Colonic mucosa (tissue), 4 donors: ENCODE measurements at regions not wholly inside any gene's neighbourhood (a gene's known extent, or its start where the extent isn't known, plus 50 kb on each side); places are given as distances from the start of the nearest gene placed in this dataset.

Source experiments
- DNase-seq: peaks from one replicate; pipeline ENCODE4 v3.0.0-alpha.2; 2020
- H3K27ac ChIP-seq: fragments of 200-600 bp; one replicate; pipeline ENCODE4 v1.8.0; 2021
- H3K27me3 ChIP-seq: fragments of 200-600 bp; one replicate; pipeline ENCODE4 v1.8.0; 2021
- H3K36me3 ChIP-seq: fragments of 200-600 bp; one replicate; pipeline ENCODE4 v1.8.0; 2021
- H3K4me1 ChIP-seq: fragments of 200-600 bp; one replicate; pipeline ENCODE4 v1.8.0; 2021; ENCODE audit warnings: mild to moderate bottlenecking
- H3K4me3 ChIP-seq: fragments of 200-600 bp; one replicate; pipeline ENCODE4 v1.8.0; 2021
- H3K9ac ChIP-seq, 2 donors: one replicate each; pipeline ENCODE4 v1.7.0; 2013; ENCODE audit warnings: control low read depth in 2 of 2, low read depth in 2 of 2, low read length in 2 of 2
- H3K9me3 ChIP-seq: fragments of 200-600 bp; one replicate; pipeline ENCODE4 v1.8.0; 2021
- CTCF ChIP-seq: fragments of 200-600 bp; IDR thresholded peaks from one replicate; pipeline ENCODE4 v1.8.0; 2022; ENCODE audit warnings: antibody characterized with exemption, mild to moderate bottlenecking
- intact Hi-C: fragments of 100-400 bp; cut with DNase I; formaldehyde crosslinking; loops from one replicate; pipeline ENCODE4 v1.14.1; 2022
- donor health status: healthy.
- donor health status: DM: no; HTN: no; CAD: no.
- donor health status: DM: no; HTN: no; CAD: no.

GRCh38 chr5:17846496-17846895, 212.2 kb downstream of the TAF11L14 start:
- no peak for TF ChIP-seq CTCF
- no peaks in the 10 kb centered on the region for H3K9me3 ChIP-seq

GRCh38 chr5:17847286-17847685, 213.0 kb downstream of the TAF11L14 start:
- Histone ChIP-seq H3K27me3 (no peaks in the 10 kb centered on the region), H3K36me3 (no peaks in the 10 kb centered on the region), H3K9me3 (no peaks in the 10 kb centered on the region), H3K9ac (no peak overlapping the region), H3K4me1 (no peaks in the 10 kb centered on the region), H3K27ac (no peak overlapping the region), H3K4me3 (no peak overlapping the region)
- intact Hi-C loops = no loop called here
- DNase-seq = no peak
- no peak for TF ChIP-seq CTCF

More at GRCh38 chr5:17846496-17846895, 212.2 kb downstream of the TAF11L14 start:
- Histone ChIP-seq H3K4me1 (no peaks in the 10 kb centered on the region), H3K36me3 (no peaks in the 10 kb centered on the region), H3K27ac (no peak overlapping the region), H3K9ac (no peak overlapping the region), H3K27me3 (no peaks in the 10 kb centered on the region), H3K4me3 (no peak overlapping the region)
- DNase-seq = no peak
- intact Hi-C loops = no loop called here

DNA sequence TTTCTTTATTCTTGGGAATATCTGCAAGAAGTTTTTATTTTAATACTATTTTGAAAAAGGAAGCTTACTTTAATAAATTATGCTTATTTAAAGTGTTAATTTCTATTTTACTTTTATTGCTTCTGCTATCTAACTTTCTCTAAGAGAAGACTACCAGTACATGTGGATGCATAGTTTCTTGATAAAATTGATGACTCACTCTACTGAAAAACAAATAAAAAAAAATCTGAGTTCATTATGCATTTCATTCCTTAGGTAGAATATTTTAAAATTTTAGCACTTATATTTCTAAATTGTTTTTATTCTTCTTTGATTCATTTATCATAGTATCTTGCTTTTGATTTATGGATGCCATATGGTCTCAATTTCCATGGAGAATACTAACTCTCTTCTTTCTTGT, 217.9 kb downstream of the TAF11L14 start:
- no peak for DNase-seq
- Histone ChIP-seq H3K36me3 (no peaks in the 10 kb centered on the region), H3K27me3 (no peaks in the 10 kb centered on the region), H3K27ac (no peak overlapping the region), H3K4me3 (no peak overlapping the region), H3K9ac (no peak overlapping the region), H3K4me1 (no peaks in the 10 kb centered on the region), H3K9me3 (no peaks in the 10 kb centered on the region)
- intact Hi-C loops = no loop called here
- TF ChIP-seq CTCF = no peak

- H3K4me3 ChIP-seq = no peak overlapping the region
- no peak overlapping the region for H3K9ac ChIP-seq
- H3K4me1 ChIP-seq = no peaks in the 10 kb centered on the region
- H3K27me3 ChIP-seq = no peaks in the 10 kb centered on the region
- no peaks in the 10 kb centered on the region for H3K9me3 ChIP-seq
- intact Hi-C loops = no loop called here
- no peak for TF ChIP-seq CTCF
- H3K27ac ChIP-seq = no peak overlapping the region
- no peaks in the 10 kb centered on the region for H3K36me3 ChIP-seq
- DNase-seq = no peak
These were observed 218.5 kb downstream of the TAF11L14 start for GRCh38 chr5:17852740-17853139.

GRCh38 chr5:17854901-17855300, 220.6 kb downstream of the TAF11L14 start:
- Histone ChIP-seq H3K36me3 (no peaks in the 10 kb centered on the region), H3K9me3 (no peaks in the 10 kb centered on the region), H3K27me3 (no peaks in the 10 kb centered on the region), H3K4me3 (no peak overlapping the region), H3K27ac (no peak overlapping the region), H3K9ac (no peak overlapping the region), H3K4me1 (no peaks in the 10 kb centered on the region)
- TF ChIP-seq CTCF = no peak
- intact Hi-C loops = no loop called here
- no peak for DNase-seq
